Thymus (tissue), 11 donors: ENCODE measurements at regions not wholly inside any gene's neighbourhood (a gene's known extent, or its start where the extent isn't known, plus 50 kb on each side); places are given as distances from the start of the nearest gene placed in this dataset.

ENCODE experiments used
- DNase-seq, 9 donors: peaks; one replicate each; pipeline ENCODE4 v3.0.0-alpha.2; 2013; ENCODE audit warnings: low spot score in 9 of 9, low read depth in 6 of 9, missing footprints in 1 of 9
- H3K27ac ChIP-seq, 2 donors: one replicate each; pipeline ENCODE4 v1.5.1; 2013; ENCODE audit warnings: control low read depth in 1 of 2, low read depth in 1 of 2, low read length in 1 of 2, mild to moderate bottlenecking in 1 of 2, moderate library complexity in 1 of 2
- H3K27me3 ChIP-seq, 2 donors: one replicate each; pipeline ENCODE4 v1.5.1; 2013; ENCODE audit warnings: low read length in 1 of 2; ENCODE audit not compliant: control insufficient read depth in 2 of 2, insufficient read depth in 1 of 2
- H3K36me3 ChIP-seq, 2 donors: one replicate each; pipeline ENCODE4 v1.5.1; 2013; ENCODE audit warnings: low read length in 1 of 2, mild to moderate bottlenecking in 1 of 2, moderate library complexity in 1 of 2; ENCODE audit not compliant: control insufficient read depth in 2 of 2, insufficient read depth in 2 of 2
- H3K4me1 ChIP-seq, 2 donors: one replicate each; pipeline ENCODE4 v1.5.1; 2013; ENCODE audit warnings: low read length in 2 of 2; ENCODE audit not compliant: control insufficient read depth in 2 of 2, insufficient read depth in 2 of 2
- H3K4me3 ChIP-seq, 2 donors: one replicate each; pipeline ENCODE4 v1.5.1; 2013; ENCODE audit warnings: low read length in 2 of 2, control low read depth in 1 of 2, mild to moderate bottlenecking in 1 of 2
- H3K9me3 ChIP-seq, 2 donors: one replicate each; pipeline ENCODE4 v1.5.1; 2013; ENCODE audit warnings: low read length in 1 of 2, mild to moderate bottlenecking in 1 of 2; ENCODE audit not compliant: control insufficient read depth in 2 of 2, insufficient read depth in 1 of 2
- WGBS: extraction: QIAGEN DNeasy Blood & Tissue Kit; methylation state at CpG from one replicate; pipeline ENCODE4 v1.1.7; 2013; 5-methylcytosine and 5-hydroxymethylcytosine counted together
- donor health status: healthy.

GRCh38 chr15:77719450-77719849 lies 86.7 kb upstream of the LINGO1 start:
- WGBS: 90% methylated on average over 11 of the region's 11 CpGs
- no peak overlapping the region for H3K4me3 ChIP-seq
- no peak for DNase-seq
- peaks cover 0 to 10% of the 10 kb centered on the region in 2 donors for H3K27me3 ChIP-seq
- no peak overlapping the region for H3K27ac ChIP-seq
- H3K9me3 ChIP-seq: peaks cover 0 to 1% of the 10 kb centered on the region in 2 donors
- H3K36me3 ChIP-seq: no peaks in the 10 kb centered on the region
- no peaks in the 10 kb centered on the region for H3K4me1 ChIP-seq

GRCh38 chr15:77717333-77717990 lies 84.8 kb upstream of the LINGO1 start:
- no peak for DNase-seq
- H3K4me1 ChIP-seq: no peaks in the 10 kb centered on the region
- H3K9me3 ChIP-seq: peaks cover 0 to 1% of the 10 kb centered on the region in 2 donors
- H3K4me3 ChIP-seq: no peak overlapping the region
- WGBS: 54% methylated on average over 14 of the region's 14 CpGs
- H3K27ac ChIP-seq: no peak overlapping the region
- H3K27me3 ChIP-seq: peaks cover 0 to 10% of the 10 kb centered on the region in 2 donors
- no peaks in the 10 kb centered on the region for H3K36me3 ChIP-seq

- H3K27ac ChIP-seq: no peak overlapping the region
- no peak overlapping the region for H3K4me3 ChIP-seq
- H3K36me3 ChIP-seq: no peaks in the 10 kb centered on the region
- no peaks in the 10 kb centered on the region for H3K4me1 ChIP-seq
- H3K27me3 ChIP-seq: peaks cover 0 to 10% of the 10 kb centered on the region in 2 donors
- WGBS: 29% methylated on average over 14 of the region's 14 CpGs
- H3K9me3 ChIP-seq: peaks cover 0 to 1% of the 10 kb centered on the region in 2 donors
- DNase-seq: no peak
Observed at GRCh38 chr15:77716632-77717332, 84.1 kb upstream of the LINGO1 start.

GRCh38 chr15:77715860-77716259 lies 83.1 kb upstream of the LINGO1 start:
- Histone ChIP-seq H3K4me3 (no peak overlapping the region), H3K27ac (no peak overlapping the region), H3K36me3 (no peaks in the 10 kb centered on the region), H3K27me3 (peaks cover 0 to 8% of the 10 kb centered on the region in 2 donors), H3K4me1 (no peaks in the 10 kb centered on the region), H3K9me3 (no peaks in the 10 kb centered on the region)
- DNase-seq: no peak
- 91% methylated on average over 5 of the region's 5 CpGs for WGBS

GRCh38 chr15:77715051-77715450 lies 82.3 kb upstream of the LINGO1 start:
- no peaks in the 10 kb centered on the region for H3K9me3 ChIP-seq
- H3K36me3 ChIP-seq: no peaks in the 10 kb centered on the region
- H3K4me3 ChIP-seq: no peak overlapping the region
- H3K27ac ChIP-seq: no peak overlapping the region
- no peak for DNase-seq
- 60% methylated on average over 6 of the region's 6 CpGs for WGBS
- H3K4me1 ChIP-seq: no peaks in the 10 kb centered on the region
- peaks cover 0 to 5% of the 10 kb centered on the region in 2 donors for H3K27me3 ChIP-seq

GRCh38 chr15:77714555-77714954 lies 81.8 kb upstream of the LINGO1 start:
- Histone ChIP-seq H3K4me1 (no peaks in the 10 kb centered on the region), H3K27me3 (peaks cover 0 to 5% of the 10 kb centered on the region in 2 donors), H3K27ac (no peak overlapping the region), H3K4me3 (no peak overlapping the region), H3K9me3 (no peaks in the 10 kb centered on the region), H3K36me3 (no peaks in the 10 kb centered on the region)
- 75% methylated on average over 13 of the region's 13 CpGs for WGBS
- no peak for DNase-seq

GRCh38 chr15:77714023-77714422 lies 81.3 kb upstream of the LINGO1 start:
- Histone ChIP-seq H3K4me3 (no peak overlapping the region), H3K27ac (no peak overlapping the region), H3K4me1 (no peaks in the 10 kb centered on the region), H3K27me3 (peaks cover 0 to 5% of the 10 kb centered on the region in 2 donors), H3K9me3 (no peaks in the 10 kb centered on the region), H3K36me3 (no peaks in the 10 kb centered on the region)
- DNase-seq: no peak
- 77% methylated on average over 4 of the region's 4 CpGs for WGBS

GRCh38 chr15:77713281-77713680 lies 80.6 kb upstream of the LINGO1 start:
- H3K4me1 ChIP-seq: no peaks in the 10 kb centered on the region
- peaks cover 0 to 5% of the 10 kb centered on the region in 2 donors for H3K27me3 ChIP-seq
- WGBS: 95% methylated on average over 10 of the region's 10 CpGs
- H3K4me3 ChIP-seq: no peak overlapping the region
- H3K27ac ChIP-seq: no peak overlapping the region
- H3K36me3 ChIP-seq: no peaks in the 10 kb centered on the region
- no peaks in the 10 kb centered on the region for H3K9me3 ChIP-seq
- no peak for DNase-seq

- Histone ChIP-seq H3K4me1 (no peaks in the 10 kb centered on the region), H3K27me3 (peaks cover 0 to 5% of the 10 kb centered on the region in 2 donors), H3K27ac (no peak overlapping the region), H3K4me3 (no peak overlapping the region), H3K36me3 (no peaks in the 10 kb centered on the region), H3K9me3 (no peaks in the 10 kb centered on the region)
- no peak for DNase-seq
- WGBS: 78% methylated on average over 4 of the region's 4 CpGs
Observed at GRCh38 chr15:77712438-77712837, 79.7 kb upstream of the LINGO1 start.
